ENCODE measurements at regions not wholly inside any gene's neighbourhood (a gene's known extent, or its start where the extent isn't known, plus 50 kb on each side); places are given as distances from the start of the nearest gene placed in this dataset.

DNA sequence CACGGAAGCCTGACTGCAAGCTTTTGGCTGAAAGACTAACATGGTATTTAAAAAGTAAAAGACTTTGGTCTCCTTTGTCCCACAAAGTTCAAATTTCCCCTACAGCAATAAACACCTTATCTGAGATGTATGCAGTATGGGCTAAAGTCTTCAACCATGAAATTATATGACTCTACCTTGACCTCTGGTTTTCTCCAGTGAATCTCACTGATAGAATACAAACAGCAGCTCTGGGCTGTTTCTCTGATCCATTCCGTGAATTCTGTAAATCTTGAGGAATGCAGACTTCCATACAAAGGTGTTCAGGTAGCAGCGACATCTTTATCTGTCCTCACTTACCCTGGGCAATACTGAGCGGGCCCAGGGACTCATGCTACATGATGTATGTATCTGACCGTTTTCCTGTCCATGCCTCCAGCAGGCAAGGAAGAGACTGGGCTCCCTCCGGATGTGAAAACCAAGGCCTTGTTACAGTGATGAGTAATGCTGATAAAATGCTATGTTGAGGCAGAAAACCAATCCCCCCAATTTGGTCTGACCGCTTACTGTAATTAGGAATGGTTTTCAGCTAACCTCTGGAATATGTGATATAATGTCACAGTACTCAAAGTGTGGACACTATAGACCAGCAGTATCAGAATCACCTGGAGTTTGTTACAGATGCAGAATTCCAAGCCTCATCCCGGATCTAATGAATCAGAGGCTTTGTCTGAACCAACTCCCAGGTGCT is 589.8 kb downstream of the HS3ST4 start:
- no peak for ATAC-seq
- Histone ChIP-seq H3K36me3 (ENCODE audit: low read depth) (no peaks in the 10 kb centered on the region), H3K9me3 (peaks cover 8% of the 10 kb centered on the region), H3K4me3 (no peak overlapping the region), H3K4me1 (ENCODE audit: low read depth) (no peaks in the 10 kb centered on the region)
- DNase-seq = no peak
- intact Hi-C loops (cut with DNase I, micrococcal nuclease) = no loop called here
- TF ChIP-seq, protein P1, sequence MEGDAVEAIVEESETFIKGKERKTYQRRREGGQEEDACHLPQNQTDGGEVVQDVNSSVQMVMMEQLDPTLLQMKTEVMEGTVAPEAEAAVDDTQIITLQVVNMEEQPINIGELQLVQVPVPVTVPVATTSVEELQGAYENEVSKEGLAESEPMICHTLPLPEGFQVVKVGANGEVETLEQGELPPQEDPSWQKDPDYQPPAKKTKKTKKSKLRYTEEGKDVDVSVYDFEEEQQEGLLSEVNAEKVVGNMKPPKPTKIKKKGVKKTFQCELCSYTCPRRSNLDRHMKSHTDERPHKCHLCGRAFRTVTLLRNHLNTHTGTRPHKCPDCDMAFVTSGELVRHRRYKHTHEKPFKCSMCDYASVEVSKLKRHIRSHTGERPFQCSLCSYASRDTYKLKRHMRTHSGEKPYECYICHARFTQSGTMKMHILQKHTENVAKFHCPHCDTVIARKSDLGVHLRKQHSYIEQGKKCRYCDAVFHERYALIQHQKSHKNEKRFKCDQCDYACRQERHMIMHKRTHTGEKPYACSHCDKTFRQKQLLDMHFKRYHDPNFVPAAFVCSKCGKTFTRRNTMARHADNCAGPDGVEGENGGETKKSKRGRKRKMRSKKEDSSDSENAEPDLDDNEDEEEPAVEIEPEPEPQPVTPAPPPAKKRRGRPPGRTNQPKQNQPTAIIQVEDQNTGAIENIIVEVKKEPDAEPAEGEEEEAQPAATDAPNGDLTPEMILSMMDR (IDR thresholded peaks at IDR 0.05) = no peak

DNA sequence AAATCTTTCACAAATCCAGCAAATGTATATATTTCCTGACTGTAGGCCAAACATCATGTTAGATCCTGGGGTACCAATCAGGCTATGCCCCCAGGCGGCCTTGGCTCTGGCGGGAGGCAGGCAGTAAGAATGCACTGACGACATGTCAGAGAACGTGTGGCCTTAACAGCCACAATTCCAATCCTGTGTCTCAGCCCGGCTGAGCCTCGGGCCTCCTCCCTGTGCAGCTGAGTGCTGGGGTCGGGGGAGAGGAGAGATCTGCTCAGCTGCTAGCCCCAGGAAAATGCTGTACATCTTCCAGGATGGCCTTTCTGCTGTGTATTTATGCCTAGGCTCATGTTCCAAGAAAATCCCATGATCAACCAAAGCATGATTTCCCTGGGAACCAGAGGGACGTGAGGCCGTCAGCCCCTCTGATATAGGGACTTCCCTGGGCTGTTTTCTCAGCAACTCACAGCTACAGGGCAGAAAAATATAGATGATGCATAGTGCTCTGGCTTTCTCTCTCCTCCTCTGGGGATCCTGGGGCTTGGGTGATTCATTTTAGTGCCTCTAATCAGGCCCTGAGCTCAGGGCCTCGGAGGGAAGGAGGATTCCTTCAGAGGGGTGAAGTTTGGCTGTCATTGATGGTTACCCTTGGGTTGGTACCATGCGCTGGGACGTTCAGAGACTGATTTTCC is 604.0 kb downstream of the HS3ST4 start:
- Histone ChIP-seq H3K4me3 (no peak overlapping the region), H3K36me3 (ENCODE audit: low read depth) (no peaks in the 10 kb centered on the region), H3K4me1 (ENCODE audit: low read depth) (no peaks in the 10 kb centered on the region), H3K9me3 (peaks cover 5% of the 10 kb centered on the region)
- DNase-seq (no peak), ATAC-seq (no peak)
- TF ChIP-seq, protein P1 (IDR thresholded peaks at IDR 0.05) = no peak
- intact Hi-C loops (cut with DNase I, micrococcal nuclease) = no loop called here

DNA sequence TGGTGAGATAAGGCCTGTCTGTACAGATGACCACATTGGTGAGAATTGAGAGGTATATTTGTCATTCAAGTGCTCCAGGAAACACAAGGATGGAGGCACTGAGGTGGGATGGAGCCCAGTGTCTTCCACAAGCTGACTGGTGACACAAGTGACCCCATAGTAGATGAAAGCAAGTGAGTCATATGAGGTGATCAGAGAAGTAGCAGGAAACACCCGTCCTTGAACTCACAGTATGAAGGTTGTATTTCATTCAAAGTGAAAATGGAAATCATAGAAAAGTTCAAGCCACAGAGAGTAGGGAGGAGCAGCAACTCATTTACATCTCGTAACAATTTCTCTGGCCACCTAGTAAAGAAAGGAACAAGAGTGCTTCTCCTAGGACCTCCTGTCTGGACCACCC is 609.8 kb downstream of the HS3ST4 start:
- H3K9me3 ChIP-seq = peaks cover 5% of the 10 kb centered on the region
- ATAC-seq (no peak), DNase-seq (no peak)
- no peak overlapping the region for H3K4me3 ChIP-seq
- TF ChIP-seq, protein P1 (IDR thresholded peaks at IDR 0.05) = no peak
- intact Hi-C loops (cut with DNase I, micrococcal nuclease) = no loop called here
- no peaks in the 10 kb centered on the region for H3K4me1 ChIP-seq (ENCODE audit: low read depth)
- no peaks in the 10 kb centered on the region for H3K36me3 ChIP-seq (ENCODE audit: low read depth)

DNA sequence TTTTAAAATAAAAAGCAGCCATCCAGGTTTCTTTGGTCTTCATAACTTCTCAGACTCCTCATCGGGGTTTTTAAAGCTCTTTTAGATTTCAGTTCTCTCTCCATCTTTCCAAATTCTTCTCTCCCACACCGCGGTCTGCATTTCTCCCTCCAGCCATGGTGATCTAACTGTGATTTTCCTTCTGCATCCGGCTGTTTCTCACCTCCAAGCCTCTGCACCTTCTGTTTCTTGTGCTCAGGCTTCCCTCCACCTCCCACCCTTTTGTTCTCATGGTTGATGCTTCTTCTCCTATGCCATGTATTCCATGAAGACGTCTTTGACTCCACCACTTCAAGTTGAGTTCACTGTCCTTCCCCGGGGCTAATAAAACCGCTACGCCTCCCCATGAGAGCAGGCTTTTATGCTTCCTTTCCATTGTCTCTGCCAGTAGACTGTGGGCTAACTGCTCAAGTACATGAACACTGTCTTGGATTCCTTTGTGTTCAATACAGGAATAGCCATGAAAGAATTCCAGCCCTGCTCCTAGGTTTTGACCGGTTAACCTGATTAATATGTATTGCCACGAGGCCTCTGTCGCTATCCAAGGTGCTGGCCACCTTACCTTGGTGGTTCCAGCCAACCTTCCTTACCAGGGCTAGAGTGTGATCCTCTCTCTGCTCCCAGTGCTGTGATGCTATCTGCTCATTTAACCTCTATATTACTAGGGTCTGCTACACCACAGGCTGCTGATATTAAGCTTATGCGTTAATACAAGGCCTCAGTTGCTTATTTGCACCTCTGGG is 625.1 kb downstream of the HS3ST4 start:
- Histone ChIP-seq H3K9me3 (no peaks in the 10 kb centered on the region), H3K4me3 (no peak overlapping the region), H3K36me3 (ENCODE audit: low read depth) (no peaks in the 10 kb centered on the region), H3K4me1 (ENCODE audit: low read depth) (no peaks in the 10 kb centered on the region)
- DNase-seq = no peak
- intact Hi-C loops (cut with DNase I, micrococcal nuclease) = no loop called here
- no peak for ATAC-seq
- TF ChIP-seq, protein P1 (IDR thresholded peaks at IDR 0.05) = no peak

DNA sequence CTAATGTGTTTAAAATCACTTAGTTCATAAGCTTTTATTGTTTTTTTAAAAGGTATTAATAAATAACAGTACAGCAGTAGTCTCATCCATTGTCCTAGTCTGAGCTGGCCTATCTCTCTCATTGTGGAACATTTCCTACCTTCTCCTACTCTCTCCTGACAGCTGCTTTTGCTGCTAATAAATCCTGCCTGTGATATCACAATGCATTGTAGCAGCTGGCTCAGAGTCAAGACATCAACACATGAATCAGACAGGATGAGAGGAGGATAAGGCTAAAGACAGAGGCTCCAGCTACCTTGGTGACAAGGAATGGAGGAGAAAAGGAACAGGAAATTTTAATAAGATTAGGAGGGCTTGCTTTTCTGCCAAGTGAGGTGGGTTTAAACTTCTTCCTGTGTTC is 626.1 kb downstream of the HS3ST4 start:
- TF ChIP-seq, protein P1 (IDR thresholded peaks at IDR 0.05) = no peak

More for the DNA sequence above, 626.1 kb downstream of the HS3ST4 start:
- ATAC-seq = no peak
- intact Hi-C loops (cut with DNase I, micrococcal nuclease) = no loop called here
- H3K4me3 ChIP-seq = no peak overlapping the region
- H3K9me3 ChIP-seq = no peaks in the 10 kb centered on the region
- DNase-seq = no peak
- H3K36me3 ChIP-seq (ENCODE audit: low read depth) = no peaks in the 10 kb centered on the region
- no peaks in the 10 kb centered on the region for H3K4me1 ChIP-seq (ENCODE audit: low read depth)
